ENCODE measurements at regions not wholly inside any gene's neighbourhood (a gene's known extent, or its start where the extent isn't known, plus 50 kb on each side); places are given as distances from the start of the nearest gene placed in this dataset.

DNA sequence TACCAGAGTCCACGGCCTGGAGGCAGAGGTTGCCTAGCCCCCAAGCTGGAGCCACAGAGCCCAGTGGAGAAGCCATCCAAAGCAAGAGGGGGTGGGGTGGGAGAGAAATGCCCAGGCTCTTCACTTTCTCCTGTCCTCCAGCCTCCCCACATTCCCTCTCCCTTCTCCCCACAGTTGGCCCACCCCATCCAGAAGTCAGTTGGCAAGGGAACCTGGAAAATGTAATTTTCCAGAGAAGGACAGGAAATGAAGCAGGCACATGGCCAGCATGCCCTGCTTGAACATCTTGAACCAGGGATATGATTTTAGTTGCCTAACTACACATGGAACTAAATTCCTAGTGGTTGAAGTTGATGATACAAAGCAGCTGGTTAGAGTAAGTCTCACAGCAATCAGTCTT is 73.3 kb upstream of the IRX6 start:
- no peaks in the 10 kb centered on the region for H3K36me3 ChIP-seq (ENCODE audit: insufficient read depth, low read length)
- H3K4me3 ChIP-seq (ENCODE audit: low read depth, low read length, poor library complexity, severe bottlenecking), result no peak overlapping the region
- H4K20me1 ChIP-seq (ENCODE audit: insufficient read depth, low read length), result no peaks in the 10 kb centered on the region
- no peak for DNase-seq (ENCODE audit: low spot score)
- CTCF ChIA-PET (ENCODE audit: unreplicated experiment), result no interaction called here
- no peaks in the 10 kb centered on the region for H3K79me2 ChIP-seq (ENCODE audit: insufficient read depth, low read depth, low read length)
- no peak for TF ChIP-seq EZH2phosphoT487 (IDR thresholded peaks at IDR 0.05; ENCODE audit: borderline replicate concordance, low read depth, low read length)
- TF ChIP-seq, protein P1, sequence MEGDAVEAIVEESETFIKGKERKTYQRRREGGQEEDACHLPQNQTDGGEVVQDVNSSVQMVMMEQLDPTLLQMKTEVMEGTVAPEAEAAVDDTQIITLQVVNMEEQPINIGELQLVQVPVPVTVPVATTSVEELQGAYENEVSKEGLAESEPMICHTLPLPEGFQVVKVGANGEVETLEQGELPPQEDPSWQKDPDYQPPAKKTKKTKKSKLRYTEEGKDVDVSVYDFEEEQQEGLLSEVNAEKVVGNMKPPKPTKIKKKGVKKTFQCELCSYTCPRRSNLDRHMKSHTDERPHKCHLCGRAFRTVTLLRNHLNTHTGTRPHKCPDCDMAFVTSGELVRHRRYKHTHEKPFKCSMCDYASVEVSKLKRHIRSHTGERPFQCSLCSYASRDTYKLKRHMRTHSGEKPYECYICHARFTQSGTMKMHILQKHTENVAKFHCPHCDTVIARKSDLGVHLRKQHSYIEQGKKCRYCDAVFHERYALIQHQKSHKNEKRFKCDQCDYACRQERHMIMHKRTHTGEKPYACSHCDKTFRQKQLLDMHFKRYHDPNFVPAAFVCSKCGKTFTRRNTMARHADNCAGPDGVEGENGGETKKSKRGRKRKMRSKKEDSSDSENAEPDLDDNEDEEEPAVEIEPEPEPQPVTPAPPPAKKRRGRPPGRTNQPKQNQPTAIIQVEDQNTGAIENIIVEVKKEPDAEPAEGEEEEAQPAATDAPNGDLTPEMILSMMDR (conservative IDR thresholded peaks at IDR 0.05; ENCODE audit: low read length), result no peak
- H3K27ac ChIP-seq (ENCODE audit: low read depth, low read length, poor library complexity, severe bottlenecking), result no peak overlapping the region
- POLR2A ChIA-PET, result no interaction called here
- intact Hi-C loops (cut with micrococcal nuclease; ENCODE audit: unreplicated experiment), result no loop called here
- BruUV-seq (replicated peaks), result no TSS peak
- no peaks in the 10 kb centered on the region for H3K9me2 ChIP-seq (ENCODE audit: insufficient read depth, low read length)
- H3K9me3 ChIP-seq (ENCODE audit: low read length), result no peaks in the 10 kb centered on the region
- no peaks in the 10 kb centered on the region for H3K4me1 ChIP-seq (ENCODE audit: insufficient read depth, low read length, poor library complexity, severe bottlenecking)
- no peak overlapping the region for H3K4me2 ChIP-seq (ENCODE audit: low read length)
- H2AFZ ChIP-seq (ENCODE audit: low read length), result no peak overlapping the region

DNA sequence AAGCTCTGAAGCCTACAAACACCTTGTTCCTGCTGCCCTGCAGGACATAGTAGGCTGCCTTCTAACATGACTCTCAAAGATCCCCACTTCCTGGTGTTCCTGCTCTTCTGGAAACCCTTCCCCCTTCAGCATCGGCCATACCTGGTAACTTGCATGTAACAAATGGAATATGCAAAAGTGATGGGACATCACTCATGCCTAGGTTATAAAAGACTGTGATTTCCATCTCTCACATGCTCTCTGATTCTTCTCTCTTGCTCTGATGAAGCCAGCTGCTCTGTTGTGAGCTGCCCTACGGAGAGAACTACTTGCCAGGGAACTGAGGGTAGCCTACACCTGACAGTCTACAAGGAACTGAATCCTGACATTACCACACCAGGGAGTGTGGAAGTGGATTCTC is 72.9 kb upstream of the IRX6 start:
- CTCF ChIA-PET (ENCODE audit: unreplicated experiment), result no interaction called here
- H2AFZ ChIP-seq (ENCODE audit: low read length), result no peak overlapping the region
- H3K9me2 ChIP-seq (ENCODE audit: insufficient read depth, low read length), result no peaks in the 10 kb centered on the region
- intact Hi-C loops (cut with micrococcal nuclease; ENCODE audit: unreplicated experiment), result no loop called here
- H3K79me2 ChIP-seq (ENCODE audit: insufficient read depth, low read depth, low read length), result no peaks in the 10 kb centered on the region
- TF ChIP-seq EZH2phosphoT487 (IDR thresholded peaks at IDR 0.05; ENCODE audit: borderline replicate concordance, low read depth, low read length), result no peak
- TF ChIP-seq, protein P1 (conservative IDR thresholded peaks at IDR 0.05; ENCODE audit: low read length), result no peak
- no peak overlapping the region for H3K4me3 ChIP-seq (ENCODE audit: low read depth, low read length, poor library complexity, severe bottlenecking)
- POLR2A ChIA-PET, result interaction anchor here (0.5 kb wide), 1 partner anchor 89 kb away, joined by 3 read pairs; no protein-coding TSS in a partner anchor
- no peaks in the 10 kb centered on the region for H3K4me1 ChIP-seq (ENCODE audit: insufficient read depth, low read length, poor library complexity, severe bottlenecking)
- no peaks in the 10 kb centered on the region for H3K36me3 ChIP-seq (ENCODE audit: insufficient read depth, low read length)
- H3K27ac ChIP-seq (ENCODE audit: low read depth, low read length, poor library complexity, severe bottlenecking), result no peak overlapping the region
- BruUV-seq (replicated peaks), result no TSS peak
- no peak overlapping the region for H3K4me2 ChIP-seq (ENCODE audit: low read length)
- no peaks in the 10 kb centered on the region for H4K20me1 ChIP-seq (ENCODE audit: insufficient read depth, low read length)
- H3K9me3 ChIP-seq (ENCODE audit: low read length), result no peaks in the 10 kb centered on the region
- no peak for DNase-seq (ENCODE audit: low spot score)

DNA sequence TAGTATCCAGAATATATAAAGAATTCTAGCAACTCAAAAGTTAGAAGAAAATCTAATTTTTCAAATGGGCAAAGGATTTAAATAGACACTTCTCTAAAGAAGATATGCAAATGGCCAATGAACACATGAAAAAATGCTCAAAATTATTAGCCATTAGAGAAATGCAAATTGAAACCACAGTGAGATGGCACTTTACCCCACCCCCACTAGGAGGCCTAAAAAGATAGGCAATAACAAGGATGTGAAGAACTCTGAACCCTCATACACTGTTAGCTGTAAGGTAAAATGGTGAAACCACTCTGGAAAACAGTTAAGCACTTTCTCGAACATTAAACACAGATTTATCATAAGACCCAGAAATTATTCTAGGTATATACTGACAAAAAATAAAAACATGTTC is 71.4 kb upstream of the IRX6 start:
- Histone ChIP-seq H3K36me3 (ENCODE audit: insufficient read depth, low read length) (no peaks in the 10 kb centered on the region), H3K9me3 (ENCODE audit: low read length) (no peaks in the 10 kb centered on the region), H3K79me2 (ENCODE audit: insufficient read depth, low read depth, low read length) (no peaks in the 10 kb centered on the region), H3K4me3 (ENCODE audit: low read depth, low read length, poor library complexity, severe bottlenecking) (no peak overlapping the region), H2AFZ (ENCODE audit: low read length) (no peak overlapping the region), H3K27ac (ENCODE audit: low read depth, low read length, poor library complexity, severe bottlenecking) (no peak overlapping the region), H3K4me2 (ENCODE audit: low read length) (no peak overlapping the region), H4K20me1 (ENCODE audit: insufficient read depth, low read length) (no peaks in the 10 kb centered on the region), H3K9me2 (ENCODE audit: insufficient read depth, low read length) (no peaks in the 10 kb centered on the region), H3K4me1 (ENCODE audit: insufficient read depth, low read length, poor library complexity, severe bottlenecking) (no peaks in the 10 kb centered on the region)
- POLR2A ChIA-PET, result interaction anchor here (0.7 kb wide), 1 partner anchor 33 kb away, joined by 3 read pairs; no protein-coding TSS in a partner anchor
- DNase-seq (ENCODE audit: low spot score), result no peak
- TF ChIP-seq, protein P1 (conservative IDR thresholded peaks at IDR 0.05; ENCODE audit: low read length), result no peak
- no peak for TF ChIP-seq EZH2phosphoT487 (IDR thresholded peaks at IDR 0.05; ENCODE audit: borderline replicate concordance, low read depth, low read length)
- intact Hi-C loops (cut with micrococcal nuclease; ENCODE audit: unreplicated experiment), result no loop called here
- CTCF ChIA-PET (ENCODE audit: unreplicated experiment), result no interaction called here
- BruUV-seq (replicated peaks), result no TSS peak
